Activated T-cell treated with anti-CD3 and anti-CD28 coated beads, Interleukin-2, amount 50 U/mL, for 48 hours (primary cell): ENCODE measurements at regions not wholly inside any gene's neighbourhood (a gene's known extent, or its start where the extent isn't known, plus 50 kb on each side); places are given as distances from the start of the nearest gene placed in this dataset.
A peak's percentile ranks its signal among the peaks of the same experiment; 100 is the strongest.

Source experiments
- DNase-seq, 2 experiments: peaks; one replicate each; pipeline ENCODE4 v3.0.0-alpha.2; 2020

DNA sequence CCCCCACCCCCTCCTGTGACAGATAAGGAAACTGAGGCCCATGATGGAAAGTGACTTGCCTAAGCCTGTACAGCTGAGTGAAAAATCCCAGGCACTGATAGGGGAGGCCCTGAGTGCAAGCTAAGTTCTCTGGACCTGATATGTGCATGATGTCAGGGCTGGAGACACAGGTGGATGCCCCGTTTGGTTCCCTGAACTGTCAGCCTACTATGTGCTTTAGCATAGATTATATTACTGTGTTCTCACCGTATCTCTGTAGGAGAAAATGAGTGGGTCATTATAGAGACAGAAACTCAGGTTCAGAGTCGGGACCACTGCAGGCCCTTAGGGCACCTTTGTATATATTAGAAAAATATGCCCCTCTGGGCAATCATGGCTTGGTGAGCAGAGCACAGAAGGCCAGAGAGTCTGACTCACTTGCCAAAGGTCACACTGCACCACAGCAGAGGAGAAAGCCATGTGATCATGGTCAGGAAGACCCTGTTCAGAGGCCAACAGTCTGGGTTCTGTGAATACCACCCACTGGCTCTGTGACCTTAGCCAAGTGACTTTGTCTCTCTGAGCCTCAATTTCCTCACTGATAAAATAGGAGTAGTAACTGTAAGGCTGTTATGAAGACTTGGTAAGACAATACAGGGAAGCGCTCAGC, 145.8 kb upstream of the WNT4 start:
- DNase-seq: no peak

DNA sequence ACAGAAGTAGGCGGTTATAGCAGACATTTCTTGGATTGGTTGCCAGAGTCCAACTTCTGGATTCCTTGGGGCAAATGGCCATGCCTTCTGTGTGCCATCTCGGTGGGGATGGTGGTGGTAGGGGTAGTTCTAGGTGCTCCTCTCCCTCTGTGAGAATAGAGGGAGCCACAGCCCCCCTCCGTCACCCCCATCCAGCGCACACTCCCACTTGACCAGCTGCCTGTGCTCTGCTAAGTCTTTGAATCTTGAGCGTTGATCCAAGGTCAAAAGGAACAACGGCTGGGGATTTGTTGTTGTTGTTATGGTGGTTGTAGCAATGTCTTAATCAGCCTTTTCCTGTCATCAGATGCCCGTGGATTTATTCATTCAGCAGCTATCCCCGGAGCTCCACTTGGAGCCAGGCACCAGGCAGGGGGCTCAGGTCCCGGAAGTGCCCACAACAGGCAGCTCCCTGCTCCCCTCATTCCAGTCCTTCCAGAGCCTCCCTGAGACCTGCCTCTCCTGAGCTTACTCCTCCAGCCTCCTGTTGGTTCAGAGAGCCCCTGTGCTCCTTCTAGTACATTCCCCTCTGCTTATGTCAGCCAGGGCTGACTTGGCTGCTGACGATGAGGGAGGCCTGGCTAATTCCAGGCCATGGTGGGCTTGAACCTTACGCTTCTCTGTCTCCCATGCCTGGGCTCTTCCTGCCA, 146.6 kb upstream of the WNT4 start:
- DNase-seq: no peak

DNA sequence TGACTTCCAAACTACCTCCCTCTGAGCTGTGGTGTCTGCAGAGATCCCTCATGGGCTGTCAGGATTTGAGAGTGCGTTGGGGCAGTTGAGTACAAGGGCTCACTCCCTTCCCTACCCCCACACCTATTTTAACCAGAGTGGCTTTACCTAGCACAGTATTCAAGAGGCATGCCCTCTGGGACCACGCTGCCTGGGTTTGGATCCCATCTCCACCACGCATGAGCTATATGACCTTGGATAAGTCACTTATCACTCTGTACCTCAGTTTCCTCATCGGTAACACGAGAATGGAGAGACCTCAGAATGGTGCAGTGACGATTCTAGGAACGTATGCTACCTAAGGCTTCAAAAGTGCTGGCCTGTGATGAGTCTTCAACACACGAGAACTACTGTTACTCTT, 147.3 kb upstream of the WNT4 start:
- no peak for DNase-seq

DNA sequence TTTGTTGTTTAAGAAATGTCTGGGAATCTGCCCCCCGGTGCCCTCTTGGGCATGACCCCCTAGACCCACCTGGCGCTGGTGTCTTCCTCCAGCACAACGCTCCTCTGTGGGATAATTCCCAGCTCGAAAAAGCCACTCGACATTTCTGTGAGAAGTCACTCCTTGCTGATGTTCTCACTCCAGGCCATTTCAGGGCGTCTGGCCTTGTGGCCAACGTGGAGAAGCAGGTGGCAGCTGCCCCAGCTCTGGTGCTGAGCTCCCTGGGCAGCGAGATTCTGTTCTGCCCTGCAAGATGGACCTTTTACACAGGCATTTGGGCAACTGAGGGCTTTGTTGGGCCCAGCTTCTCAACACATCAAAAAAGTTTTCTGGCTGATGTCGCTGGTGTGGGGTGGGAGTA, 147.7 kb upstream of the WNT4 start:
- no peak for DNase-seq

DNA sequence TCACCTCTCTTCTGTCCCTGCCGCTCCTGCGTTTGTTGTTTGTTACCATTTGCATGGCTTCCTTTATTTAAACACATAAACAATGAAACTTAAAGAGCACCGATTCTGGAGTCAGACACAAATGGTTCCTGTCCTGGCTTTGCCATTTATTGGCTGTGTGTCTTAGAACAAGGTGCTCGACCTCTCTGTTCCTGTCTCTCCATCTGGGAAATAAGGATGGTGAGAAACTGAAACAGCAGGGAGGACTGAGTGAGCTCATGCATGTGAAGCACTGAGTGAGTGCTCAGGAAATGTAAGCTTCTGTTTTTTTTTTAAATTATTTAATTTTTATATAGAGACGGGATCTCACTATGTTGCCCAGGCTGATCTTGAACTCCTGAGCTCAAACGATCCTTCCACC, 148.2 kb upstream of the WNT4 start:
- DNase-seq: no peak

DNA sequence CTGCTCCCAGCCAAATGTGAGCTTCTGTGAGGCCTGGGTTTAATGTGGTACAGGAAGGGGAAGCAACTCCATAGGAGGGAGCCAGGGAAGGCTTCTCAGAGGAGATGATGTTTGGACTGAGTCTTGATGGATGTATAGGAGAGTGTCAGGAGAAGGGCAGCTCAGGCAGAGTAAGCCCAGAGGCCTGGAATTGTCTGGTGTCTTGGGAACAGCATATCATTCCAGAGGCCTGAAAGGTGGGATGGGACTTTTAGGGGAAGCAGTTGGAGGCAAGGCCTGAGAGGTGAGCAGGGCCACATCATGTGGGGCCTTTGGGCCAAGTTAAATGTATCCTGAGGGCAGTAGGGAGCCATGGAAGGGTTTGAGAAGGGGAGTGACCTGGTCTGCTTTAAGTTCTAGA, 148.6 kb upstream of the WNT4 start:
- no peak for DNase-seq

DNA sequence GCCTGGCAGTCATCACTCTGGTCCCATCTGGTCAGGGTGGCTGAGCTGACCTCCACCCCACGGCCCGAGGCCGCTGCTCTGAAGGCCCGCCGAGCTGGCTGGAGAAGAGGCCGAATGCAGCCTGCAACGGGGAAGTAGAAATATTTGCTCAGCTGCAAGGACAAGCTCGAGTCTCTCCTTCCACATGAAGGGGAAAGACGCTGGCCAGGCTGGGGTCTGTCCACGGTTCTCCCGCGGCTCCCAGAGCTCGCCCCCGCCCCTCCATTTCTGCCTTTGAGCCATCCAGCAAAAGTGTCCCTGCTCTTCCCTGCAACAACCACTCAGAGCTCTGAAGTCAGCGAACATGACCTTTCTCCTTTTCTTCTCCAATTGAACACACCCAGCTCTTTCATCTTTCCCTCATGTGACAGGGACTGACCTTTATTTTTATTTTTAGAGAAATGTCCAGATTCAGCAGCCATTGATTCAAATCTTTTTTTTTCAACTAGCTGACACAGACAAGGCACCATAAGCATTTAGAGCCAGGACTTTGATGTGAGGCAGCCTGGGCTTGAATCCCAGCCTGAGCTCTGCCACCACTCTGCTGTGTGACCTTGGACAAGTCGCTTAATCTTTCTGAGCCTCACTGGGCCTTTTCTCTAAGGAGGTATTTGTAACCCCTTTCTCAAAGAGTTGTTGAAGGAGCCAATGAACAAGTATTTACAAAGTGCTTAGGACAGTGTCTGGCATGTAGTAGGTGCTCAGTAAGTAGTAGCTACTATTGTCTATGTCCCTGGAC, 149.3 kb upstream of the WNT4 start:
- DNase-seq: no peak

DNA sequence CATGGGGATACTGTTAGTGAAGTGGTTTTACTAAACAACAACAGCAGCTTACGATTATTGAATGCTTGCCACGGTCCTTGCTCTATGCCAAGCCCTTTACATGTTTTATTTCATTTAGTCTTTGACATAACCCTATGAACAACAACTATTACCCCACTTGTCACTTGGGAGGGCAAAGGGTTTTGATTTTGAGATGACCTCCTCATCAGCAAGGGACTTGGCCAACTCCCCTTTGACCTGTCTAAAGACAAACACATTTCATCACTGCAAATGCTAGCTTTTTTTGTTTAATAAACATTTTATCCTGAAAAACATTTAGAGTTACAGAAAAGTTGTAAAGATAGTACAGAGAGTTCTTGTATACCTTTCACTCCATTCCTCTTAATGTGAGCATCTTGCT, 152.5 kb upstream of the WNT4 start:
- DNase-seq: no peak

DNA sequence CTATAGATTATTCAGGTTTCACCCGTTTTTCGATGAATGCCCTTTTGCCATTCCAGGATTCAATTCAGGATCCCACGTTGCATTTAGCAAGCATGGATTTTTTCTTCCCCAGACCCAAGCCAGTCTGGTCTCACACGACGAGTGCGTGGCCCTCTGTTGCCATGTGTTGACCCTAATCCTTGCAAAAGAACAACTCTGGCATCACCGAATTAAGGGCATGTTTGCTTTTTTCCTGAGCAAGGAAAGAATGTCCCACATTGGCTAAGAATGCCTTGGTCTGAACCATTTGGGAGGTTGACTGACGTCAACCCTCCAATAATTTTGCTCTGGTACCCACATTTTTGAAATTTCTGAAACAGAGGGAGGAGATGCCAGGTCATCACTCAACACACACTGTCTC, 153.0 kb upstream of the WNT4 start:
- DNase-seq: no peak

DNA sequence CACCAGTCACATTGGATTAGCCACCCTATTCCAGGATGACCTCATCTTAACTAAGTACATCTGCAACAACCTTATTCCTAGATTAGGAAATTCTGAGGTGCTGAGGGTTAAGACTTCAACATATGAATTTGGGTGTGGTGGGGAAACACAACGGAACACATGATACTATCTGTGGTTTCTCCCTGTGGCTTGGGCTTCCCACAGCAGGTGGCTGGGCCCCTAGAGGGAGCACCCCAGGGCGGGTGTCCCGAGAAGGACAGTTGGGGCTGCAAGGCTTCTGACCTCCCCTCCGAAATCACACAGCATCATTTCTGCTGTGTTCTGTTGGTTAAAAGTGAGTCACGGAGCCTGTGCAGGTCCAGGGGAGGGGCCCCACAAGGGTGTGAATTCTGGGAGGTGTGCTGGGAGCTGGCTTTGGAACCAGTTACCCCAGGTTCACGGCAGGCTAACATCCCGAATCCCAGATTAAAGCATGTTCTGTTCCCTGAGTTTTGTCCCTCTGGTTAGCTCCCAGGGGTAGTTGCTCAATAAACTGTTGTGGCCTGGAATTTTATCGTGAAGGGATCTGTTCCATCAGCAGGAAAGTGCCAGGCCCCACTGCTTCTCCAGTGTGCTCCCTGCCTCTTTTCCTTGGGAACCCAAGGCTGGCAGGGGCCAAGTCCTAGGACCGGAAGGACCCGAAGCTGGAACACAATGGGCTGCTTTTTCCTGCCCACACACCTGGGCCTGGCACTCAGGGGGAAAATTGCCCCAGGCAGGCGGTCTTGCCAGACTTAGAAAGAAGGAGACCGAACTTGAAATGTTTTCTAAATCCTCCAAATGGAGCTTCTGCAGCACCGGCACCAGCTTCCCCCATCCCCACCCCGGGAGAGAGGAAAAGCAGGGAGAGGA, 154.0 kb upstream of the WNT4 start:
- no peak for DNase-seq

DNA sequence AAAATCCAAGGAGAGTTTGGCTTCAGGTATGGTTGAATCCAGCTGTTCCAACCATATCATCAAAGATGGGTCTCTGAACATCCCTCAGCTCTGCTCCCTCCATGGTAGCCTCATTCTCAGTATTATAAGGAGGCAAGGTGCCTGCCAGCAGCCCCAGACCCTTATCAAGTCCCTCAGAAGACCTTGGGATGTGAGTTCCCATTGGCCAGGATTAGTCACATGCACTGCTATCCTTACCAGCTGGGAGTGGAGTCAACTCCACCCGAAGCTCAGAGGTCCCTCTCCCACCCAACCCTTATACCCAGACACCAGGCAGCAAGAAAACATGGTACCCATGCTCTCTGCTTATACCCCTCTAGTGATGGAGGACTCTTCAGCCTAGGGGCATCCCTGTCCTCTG, 153.7 kb upstream of the ZBTB40 start:
- DNase-seq: no peak

DNA sequence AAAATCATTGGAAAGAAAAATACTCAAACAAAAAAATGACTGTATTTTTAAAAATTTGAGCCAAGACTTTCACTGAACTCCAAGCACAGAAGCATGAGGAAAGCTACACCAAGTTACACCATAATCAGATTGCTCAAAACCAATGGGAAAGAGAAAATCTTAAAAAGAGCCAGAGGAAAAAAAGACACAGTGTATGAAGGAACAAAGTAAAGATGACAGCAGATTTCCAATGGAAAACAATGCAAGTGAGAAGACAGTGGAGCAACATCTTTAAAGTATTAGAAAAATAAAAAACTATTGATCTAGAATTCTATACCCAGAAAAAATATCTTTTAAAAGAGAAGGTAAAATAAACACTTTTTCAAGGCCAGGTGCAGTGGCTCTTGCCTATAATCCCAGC, 147.8 kb upstream of the ZBTB40 start:
- no peak for DNase-seq

DNA sequence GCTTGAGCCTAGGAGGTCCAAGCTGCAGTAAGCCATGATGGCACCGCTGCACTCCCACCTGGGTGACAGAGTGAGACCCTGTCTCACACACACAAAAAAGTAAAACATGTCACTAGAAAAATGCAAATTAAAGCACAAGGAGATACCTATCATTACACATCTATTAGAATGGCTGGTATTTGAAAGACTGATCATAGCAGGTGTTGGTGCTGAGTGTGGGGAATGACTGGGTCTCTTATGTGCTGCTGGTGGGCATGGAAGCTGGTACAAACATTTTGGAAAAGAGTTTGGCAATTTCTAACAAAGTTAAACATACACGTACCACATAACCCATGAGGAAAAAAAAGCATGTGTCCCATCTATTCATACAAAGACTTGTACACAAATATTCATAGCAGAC, 142.1 kb upstream of the ZBTB40 start:
- DNase-seq: no peak

DNA sequence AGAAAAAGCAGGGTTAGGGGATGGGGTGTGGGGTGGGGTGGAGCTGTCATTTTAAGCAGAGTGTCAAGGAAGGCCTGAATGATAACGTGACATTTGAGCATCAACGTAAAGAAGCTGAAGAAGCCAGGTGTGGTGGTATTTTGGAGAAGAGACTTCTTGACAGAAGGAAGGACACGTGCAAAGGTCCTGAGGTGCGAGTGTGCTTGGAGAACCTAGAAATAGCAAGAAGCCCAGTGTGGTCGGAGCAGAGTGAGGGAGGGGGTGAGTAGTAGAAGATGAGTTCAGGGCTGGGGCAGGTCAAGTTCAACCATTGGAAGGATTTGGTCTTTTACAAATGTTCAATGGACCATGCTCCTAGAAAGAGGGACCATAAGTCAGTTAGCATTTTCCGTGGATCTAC, 140.2 kb upstream of the ZBTB40 start:
- no peak for DNase-seq

DNA sequence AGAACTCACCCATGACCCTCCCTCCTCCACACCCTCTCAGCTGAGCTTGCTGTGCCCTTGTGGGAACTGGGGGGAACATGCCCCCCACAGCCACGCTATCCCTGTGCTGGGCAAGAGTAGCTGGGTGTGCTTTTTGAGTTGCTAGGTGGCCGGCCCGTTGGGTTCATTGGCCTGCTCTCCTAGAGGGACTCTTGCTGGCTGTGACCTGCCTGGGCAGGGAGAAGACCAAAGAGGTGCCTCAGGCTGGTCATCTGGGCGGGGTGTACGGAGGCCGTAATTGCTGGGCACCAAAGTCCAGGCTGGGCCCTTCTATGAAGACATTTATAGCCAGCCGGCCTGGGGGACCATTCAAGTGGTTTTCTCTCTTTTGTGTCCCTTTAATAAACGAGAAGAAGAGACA, 138.3 kb upstream of the ZBTB40 start:
- DNase-seq: no peak

DNA sequence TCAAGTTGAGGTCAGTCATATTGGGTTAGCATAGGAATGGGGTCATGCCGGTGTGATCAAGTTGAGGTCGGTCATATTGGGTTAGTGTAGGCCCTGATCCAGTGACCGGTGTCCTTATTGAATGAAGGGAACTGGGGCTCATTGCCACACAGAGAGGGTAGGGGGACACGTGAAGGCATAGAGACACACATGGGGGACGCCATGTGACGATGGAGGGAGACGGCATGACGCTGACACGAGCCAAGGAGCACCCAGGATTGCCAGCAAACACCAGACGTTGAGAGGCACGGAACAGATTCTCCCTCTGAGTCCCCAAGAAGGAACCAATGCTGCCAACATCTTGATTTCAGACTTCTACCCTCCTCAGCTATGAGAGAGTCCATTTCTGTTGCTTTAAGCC, 136.9 kb upstream of the ZBTB40 start:
- no peak for DNase-seq

DNA sequence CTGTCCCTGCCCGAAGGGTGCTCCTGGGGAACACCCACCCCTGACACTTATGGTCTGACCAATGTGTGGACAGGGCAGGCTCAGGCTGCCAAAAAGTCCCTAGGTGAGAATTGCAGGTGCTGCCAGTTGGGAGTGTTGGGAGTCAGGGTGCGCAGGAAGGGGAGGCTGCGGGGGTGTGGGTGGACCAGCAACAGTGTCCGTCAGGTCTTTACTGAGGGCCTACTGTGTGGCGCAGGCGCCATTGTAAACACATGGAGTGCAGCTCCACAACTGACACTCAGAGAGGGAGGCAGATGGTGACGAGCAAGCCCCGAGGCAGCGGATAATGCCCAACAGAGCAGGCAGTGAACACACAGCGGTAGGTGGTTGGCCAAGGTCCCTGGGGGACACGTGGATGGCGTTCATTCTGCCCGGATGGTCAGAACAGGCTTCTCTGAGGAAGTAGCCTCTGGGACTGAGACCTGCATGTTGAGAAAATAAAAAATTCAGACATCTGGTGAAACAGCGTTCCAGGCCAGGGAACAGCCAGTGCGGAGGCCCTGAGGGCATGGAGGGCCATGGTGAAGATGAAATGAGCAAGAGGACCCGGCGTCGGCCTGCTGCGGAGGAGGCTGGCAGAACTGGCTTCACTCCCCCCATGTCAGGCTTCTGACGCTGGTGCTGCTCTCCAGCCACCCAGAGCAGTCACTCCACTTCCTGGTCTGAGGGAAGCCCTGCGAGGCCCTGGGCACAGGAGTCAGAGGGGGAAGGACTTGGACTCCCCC, 136.2 kb upstream of the ZBTB40 start:
- no peak for DNase-seq

DNA sequence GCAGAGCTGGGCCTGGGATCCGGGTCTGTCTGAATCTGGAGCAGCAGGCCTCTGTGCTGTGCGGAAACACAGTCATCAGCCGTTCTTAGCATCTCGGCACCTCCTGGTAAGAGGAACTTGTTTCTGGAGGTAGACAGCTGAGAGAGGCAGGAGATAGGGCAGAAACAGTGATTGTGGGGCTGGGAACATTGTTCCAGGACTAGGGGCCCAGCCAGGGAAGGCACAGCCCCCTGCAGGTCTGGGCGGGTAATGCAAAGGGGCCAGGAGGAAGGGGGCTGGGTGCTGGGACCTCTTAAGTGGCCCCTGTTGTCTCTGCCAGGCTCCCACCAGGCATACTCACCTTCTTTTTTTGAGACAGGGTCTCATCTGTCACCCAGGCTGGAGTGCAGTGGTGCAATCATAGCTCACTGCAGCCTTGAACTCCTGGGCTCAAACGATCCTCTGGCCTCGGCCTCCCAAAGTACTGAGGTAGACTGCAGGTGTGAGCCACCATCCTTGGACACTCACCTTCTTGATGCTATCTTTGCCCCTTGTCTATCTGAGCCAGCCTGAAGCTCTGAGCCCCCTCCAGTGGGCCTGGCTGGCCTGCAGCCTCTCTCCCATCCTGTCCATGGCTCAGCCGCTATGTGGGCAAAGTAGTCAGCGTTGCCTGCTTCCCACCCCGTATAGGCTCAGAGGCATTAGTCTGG, 134.3 kb upstream of the ZBTB40 start:
- DNase-seq: peak; percentile 35 to 39

DNA sequence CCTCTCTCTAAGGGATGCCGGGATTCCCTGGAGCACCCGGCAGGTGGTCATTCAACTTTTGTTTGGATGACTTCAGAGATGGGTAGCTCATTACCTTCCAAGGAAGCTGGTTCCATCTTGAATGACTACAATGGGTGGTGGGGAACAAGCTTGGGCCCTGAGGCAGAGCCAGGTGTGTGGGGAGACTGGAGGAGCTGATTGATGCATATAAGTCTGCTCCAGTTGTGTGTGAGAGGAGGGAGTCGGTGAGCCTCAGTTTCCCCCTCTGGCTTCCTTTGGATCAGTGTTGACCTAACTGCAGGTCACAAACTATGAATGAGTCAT, 133.8 kb upstream of the ZBTB40 start:
- no peak for DNase-seq

DNA sequence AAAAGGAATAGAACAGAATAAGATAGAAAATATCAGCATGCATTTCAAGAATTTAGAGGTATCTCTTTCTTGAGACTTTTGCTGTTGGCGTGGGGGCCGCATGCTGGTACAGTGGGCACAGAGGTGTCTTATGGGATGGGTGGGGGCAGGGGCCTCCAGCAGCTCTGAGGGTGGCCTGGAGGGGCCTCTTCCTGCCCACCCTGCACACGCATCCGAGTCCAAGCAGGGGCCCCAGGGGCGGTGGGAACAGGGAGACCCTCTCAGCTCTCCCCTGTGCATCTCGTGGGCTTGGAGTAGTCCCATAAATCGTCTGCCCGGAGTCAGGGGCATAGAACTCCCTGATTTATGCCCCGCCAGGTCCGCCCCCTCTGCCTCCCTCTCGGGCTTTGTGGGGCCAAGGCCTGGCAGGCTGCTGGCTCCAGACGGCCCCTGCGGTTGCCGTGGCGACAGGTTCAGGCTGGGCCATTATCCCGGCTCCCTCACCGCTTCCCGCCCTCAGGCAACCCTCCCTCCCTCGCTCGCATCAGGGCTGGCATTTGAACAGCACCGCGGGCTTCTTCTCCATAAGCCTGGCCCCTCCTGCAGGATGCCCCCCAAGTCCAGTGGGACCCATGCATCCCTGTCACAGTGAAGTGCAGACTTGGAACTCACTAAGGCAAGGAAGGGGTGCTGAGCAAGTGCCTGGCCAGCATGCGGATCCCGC, 133.2 kb upstream of the ZBTB40 start:
- no peak for DNase-seq

DNA sequence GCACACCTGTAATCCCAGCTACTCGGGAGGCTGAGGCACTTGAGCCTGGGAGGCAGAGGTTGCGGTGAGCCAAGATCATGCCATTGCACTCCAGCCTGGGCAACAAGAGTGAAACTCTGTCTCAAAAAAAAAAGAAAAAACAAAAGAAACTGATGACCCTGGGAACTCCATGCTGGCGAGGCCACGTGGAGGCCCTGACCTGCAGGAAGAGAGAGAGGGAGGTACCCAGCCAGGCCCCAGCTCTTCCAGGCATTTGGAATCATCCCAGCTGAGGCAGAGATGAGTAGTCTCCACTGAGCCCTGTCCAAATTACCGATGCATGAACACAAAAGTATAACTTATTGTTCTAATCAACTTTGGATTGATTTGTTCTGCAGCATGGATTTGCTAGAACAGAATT, 132.0 kb upstream of the ZBTB40 start:
- DNase-seq: no peak
